ENCODE measurements at regions not wholly inside any gene's neighbourhood (a gene's known extent, or its start where the extent isn't known, plus 50 kb on each side); places are given as distances from the start of the nearest gene placed in this dataset.

DNA sequence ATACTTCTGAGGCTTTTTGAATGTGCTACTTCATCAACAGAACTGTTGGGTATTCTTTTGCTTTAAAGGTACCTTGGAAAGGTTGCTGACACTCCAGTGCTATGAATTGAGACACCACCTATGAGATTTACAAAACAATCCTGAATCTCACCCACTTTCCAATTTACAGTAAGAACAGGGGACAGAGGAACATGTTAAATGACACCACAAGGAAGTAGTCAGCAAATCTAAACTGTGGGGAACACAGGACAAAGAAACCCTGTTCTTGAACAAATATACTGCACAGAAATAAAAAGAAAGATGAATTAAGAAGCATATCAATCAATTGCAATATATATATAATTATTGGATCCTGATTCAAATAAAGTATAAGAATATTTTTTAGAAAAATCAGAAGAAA lies 216.7 kb upstream of the ARID1B start:
- no peak for FAIRE-seq

DNA sequence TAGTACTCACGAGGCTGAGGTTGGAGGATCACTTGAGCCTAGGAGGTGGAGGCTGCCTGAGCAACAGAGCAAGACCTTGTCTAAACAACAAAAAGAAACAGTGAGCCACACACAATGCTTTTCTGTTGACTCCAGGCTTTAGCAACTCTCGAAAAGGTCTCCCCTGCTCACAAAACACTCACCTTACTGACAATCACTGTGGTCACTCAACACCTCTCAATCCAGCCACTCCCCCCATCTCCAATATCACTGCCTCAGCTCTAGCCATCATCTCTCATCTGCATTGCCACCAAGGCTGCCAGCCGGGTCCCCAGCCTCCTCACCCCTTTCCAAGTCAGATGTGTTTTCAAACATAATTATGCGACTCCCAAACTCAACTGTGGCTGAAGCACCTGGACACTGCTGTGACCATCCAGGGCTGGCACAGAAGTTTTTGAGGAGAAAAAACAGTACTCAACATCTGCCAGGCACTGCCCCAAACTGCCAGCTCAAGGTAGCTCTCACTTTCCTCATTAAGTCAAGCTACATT lies 218.0 kb upstream of the ARID1B start:
- no peak for FAIRE-seq

DNA sequence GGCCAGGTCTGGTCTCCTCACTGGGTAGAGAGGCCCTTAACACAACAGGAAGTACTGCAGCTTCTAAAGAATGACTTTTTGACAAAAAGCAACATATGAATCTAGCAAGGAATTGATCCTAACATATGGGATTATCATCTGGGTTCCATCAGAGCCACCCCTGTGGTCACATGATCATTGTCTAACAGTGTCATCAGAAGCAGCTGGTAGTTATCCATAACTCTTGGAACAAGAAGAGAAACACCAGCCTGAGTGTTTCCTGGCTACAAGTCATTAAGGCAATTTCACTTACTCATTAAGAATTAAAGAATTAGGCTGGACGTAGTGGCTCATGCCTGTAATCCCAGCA lies 219.3 kb upstream of the ARID1B start:
- no peak for FAIRE-seq

DNA sequence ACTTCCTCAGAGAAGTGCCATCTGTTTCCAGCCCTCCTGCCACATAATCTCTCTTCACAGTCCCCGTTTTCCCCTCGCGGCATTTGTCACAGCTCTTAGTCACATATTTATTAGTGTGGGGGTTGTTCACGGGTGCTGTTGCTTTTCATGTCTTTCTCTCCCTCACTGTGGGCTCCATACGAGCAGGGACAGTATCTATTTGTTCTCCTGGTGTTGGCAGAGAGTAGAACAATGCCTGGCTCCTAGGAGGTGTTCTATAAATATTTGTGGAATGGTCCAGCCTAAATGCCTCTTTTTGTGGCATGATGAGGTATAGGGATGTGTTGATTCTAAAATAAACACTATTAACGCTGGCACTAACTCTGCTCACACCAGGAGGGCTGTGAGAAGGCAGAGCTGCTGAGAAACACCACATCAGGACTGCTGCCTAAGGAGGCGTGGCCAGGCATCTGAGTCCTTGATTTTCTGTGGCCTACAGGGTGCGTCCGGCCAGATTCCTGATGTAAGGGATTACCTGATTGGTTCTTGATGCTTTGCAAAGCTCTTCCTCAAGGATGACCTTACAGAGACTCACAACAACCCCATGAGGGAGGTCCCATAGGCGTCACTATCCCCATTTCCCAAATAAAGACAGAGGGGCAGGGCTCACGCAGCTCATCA lies 219.8 kb upstream of the ARID1B start:
- no peak for FAIRE-seq

DNA sequence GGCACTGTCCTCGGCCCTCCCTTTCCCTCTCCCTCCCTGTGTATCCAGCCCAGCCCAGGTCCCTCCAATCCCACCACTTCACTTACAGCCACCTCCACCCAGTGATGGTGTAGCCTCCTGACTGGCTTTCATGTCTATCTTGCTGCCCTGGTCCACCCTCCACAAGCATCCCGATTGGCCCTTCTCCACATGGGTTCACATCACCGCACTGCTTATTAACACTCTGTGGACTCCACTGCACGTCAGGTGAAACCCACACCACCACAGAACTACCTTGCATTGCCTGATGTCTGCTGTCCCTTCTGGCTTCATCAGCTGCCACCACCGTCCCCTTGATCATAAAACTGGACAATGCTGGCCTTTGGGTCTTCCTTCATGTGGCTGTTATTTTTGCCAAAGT lies 220.4 kb upstream of the ARID1B start:
- FAIRE-seq, result no peak

GRCh38 chr6:156555116-156555515 lies 222.1 kb upstream of the ARID1B start:
- FAIRE-seq, result no peak

DNA sequence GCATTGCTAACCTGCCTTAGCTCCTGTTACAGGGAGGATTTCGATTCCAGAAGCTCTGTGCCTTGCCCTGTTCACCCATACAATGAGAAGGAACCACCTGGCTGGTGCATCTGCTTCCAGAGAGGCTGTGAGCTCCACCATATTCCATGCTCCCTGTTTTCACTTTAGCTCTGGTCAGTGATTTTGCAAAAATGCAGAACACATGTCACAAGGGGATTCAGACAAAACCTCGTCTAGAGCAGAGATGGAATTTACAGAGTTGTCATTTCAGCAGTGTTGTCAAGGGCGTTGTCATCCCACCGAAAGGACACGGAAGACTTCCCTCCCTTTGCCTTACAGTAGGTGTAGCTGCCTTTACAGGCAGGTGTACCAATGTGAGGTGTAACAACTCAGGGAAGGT lies 223.0 kb upstream of the ARID1B start:
- no peak for FAIRE-seq

- no peak for FAIRE-seq
Observed at GRCh38 chr6:156552849-156553248, 224.3 kb upstream of the ARID1B start.

- no peak for FAIRE-seq
Observed at GRCh38 chr6:156550949-156551348, 226.2 kb upstream of the ARID1B start.

GRCh38 chr6:156545931-156546330 lies 231.2 kb upstream of the ARID1B start:
- FAIRE-seq, result no peak

DNA sequence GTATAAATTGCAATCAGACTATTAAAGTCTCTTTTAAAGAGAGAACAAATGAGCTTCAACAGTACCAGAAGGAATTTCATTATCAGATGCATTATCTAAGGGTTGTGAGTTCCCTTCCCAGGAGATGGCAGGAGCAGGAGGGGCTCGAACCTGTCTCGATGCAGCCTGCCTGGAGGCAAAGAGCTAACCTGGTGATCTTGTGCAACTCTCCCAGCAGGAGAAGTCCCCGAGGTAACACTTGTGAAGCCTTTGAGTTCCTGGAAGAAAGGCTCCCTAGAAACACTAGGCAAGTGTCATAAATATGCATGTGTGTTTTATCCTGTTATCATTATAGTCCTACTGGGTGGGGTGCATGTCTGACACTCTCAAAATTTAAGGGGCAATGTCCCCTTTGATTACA lies 232.2 kb upstream of the ARID1B start:
- no peak for FAIRE-seq

DNA sequence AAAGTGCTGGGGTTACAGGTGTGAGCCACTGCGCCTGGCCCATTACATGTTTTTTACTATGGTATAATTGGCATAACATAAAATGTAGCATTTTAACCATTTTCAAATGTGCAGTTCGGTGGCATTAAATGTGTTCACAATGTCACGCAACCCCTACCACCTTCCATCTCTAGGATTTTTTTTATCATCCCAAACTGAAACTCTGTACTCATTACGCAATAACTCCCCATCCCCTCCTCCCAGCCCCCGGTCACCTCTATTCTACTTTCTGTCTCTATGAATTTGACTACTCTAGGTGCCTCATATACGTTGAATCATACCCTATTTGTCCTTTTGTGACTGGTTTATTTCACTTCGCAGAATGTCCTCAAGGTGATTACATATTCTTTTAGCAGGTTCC lies 233.1 kb upstream of the ARID1B start:
- FAIRE-seq, result no peak

- FAIRE-seq, result no peak
Observed at GRCh38 chr6:156543431-156543830, 233.7 kb upstream of the ARID1B start.

- FAIRE-seq, result no peak
Observed at GRCh38 chr6:156538875-156539660, 238.1 kb upstream of the ARID1B start.

- FAIRE-seq, result no peak
Observed at GRCh38 chr6:156534594-156534993, 242.6 kb upstream of the ARID1B start.

GRCh38 chr6:156533872-156534524 lies 243.2 kb upstream of the ARID1B start:
- no peak for FAIRE-seq

GRCh38 chr6:156526081-156526480 lies 251.1 kb upstream of the ARID1B start:
- no peak for FAIRE-seq

- no peak for FAIRE-seq
Observed at GRCh38 chr6:156525541-156525940, 251.6 kb upstream of the ARID1B start.

DNA sequence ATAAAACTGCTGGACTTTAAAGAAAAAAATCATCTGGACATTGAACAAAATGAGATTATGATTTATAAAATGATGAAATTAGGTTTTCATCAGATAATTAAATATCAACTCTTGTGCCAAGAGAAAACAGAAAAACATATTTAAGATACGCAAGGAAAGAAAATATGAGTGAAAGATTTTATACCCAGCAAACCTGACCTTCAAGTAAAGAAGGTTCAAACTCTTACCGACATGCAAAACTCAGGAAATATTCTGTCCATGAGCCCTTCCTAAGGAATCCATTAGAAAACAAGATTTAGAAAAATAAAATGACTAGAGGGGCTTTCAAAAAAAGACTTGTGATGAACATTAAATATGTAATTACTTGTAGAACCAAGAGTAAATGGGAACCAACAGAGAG lies 257.2 kb upstream of the ARID1B start:
- no peak for FAIRE-seq

DNA sequence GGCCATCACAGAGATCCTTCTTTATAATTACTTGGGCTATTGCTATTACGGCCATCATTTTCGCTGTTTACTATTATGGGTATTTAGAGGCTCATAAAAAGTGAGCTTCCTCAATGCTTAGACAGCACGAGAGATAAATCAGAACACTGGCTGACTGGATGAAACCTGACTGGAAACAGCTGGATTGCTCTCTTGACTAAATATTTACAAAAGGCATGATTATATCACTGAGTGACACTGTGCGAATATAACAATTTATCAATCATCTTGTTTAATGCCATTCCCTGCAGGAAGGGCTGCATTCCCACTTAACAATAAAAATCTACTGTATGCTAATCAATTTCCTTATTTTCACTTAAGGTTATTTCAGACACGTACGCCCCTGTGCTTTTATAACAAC lies 260.1 kb upstream of the ARID1B start:
- FAIRE-seq, result no peak

GRCh38 chr6:156515242-156515641 lies 261.9 kb upstream of the ARID1B start:
- FAIRE-seq, result no peak

DNA sequence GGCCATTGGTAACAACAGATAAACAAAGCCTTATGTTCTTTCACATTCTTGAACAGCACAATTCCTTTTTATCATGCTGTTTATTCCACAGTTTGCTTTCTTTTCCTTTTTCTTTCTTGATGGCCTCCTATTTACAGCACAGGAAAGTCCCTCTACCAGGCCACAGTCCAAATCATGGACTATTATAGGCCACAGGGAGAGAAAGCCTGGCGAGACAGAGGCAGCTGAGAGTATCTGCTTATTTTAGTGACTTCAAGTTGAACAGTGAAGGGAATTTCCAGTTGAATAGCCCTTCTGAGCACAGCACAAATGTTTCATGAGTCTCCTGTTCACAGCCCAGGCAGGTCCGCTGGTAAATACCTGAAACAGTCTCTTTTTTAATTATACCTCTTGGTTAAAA lies 263.7 kb upstream of the ARID1B start:
- FAIRE-seq, result no peak

DNA sequence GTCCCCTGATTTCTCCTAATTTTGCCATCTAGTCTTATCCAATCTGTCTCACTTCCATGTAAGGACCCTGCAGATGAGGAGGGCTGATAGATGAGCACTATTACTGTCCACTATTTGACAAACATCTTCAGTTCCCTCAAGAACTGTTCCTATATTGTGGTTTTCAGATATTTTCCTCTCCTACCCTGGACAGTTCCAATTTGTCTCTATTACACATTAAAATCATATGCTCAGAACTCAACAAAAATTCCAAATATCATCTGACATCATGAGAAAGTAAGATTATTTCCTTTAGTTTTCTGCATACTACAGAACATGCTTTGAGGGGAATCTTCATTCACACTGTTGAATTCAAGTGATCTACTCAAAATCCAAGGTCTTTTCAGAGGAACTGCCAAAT lies 265.6 kb upstream of the ARID1B start:
- no peak for FAIRE-seq

DNA sequence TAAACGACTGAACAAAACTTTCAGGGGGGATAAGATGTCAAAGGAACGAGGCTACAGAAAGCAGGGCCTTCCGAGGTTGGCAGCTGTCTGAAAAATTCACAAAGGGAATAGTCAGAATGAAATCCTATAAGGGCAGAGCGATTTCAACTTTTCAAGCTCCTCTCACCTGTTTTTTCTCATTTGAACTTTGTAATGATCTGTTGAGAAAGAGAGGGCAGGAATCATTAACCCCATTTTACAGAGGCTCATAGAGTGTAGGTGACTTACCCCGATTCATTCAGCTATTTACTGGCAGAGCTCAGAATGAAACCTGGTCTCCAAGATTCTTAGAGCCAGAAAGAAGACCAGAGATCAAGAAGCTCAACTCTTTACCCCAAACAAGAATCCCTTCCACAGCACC lies 266.1 kb upstream of the ARID1B start:
- no peak for FAIRE-seq

Measured in endometrium (tissue), 2 donors.